ENCODE measurements at regions not wholly inside any gene's neighbourhood (a gene's known extent, or its start where the extent isn't known, plus 50 kb on each side); places are given as distances from the start of the nearest gene placed in this dataset.

GRCh38 chr3:176172492-176172891 is 1024.8 kb downstream of the TBL1XR1 start:
- TF ChIP-seq CTCF (conservative IDR thresholded peaks at IDR 0.05; ENCODE audit: low read depth, low read length) (no peak), EZH2 (IDR thresholded peaks at IDR 0.05; ENCODE audit: borderline replicate concordance, low read depth, low read length, poor library complexity, severe bottlenecking) (no peak)
